ENCODE measurements at regions not wholly inside any gene's neighbourhood (a gene's known extent, or its start where the extent isn't known, plus 50 kb on each side); places are given as distances from the start of the nearest gene placed in this dataset.

GRCh38 chr6:143594647-143595046, 83.1 kb upstream of the PHACTR2 start:
- Histone ChIP-seq H3K4me1 (peaks cover 0 to 22% of the 10 kb centered on the region in 2 donors), H3K4me3 (no peak overlapping the region), H3K27ac (no peak overlapping the region), H3K36me3 (no peaks in the 10 kb centered on the region), H3K27me3 (no peaks in the 10 kb centered on the region), H3K9me3 (no peaks in the 10 kb centered on the region)
- no peak for DNase-seq (ENCODE audit: low spot score)
- TF ChIP-seq, protein P1, sequence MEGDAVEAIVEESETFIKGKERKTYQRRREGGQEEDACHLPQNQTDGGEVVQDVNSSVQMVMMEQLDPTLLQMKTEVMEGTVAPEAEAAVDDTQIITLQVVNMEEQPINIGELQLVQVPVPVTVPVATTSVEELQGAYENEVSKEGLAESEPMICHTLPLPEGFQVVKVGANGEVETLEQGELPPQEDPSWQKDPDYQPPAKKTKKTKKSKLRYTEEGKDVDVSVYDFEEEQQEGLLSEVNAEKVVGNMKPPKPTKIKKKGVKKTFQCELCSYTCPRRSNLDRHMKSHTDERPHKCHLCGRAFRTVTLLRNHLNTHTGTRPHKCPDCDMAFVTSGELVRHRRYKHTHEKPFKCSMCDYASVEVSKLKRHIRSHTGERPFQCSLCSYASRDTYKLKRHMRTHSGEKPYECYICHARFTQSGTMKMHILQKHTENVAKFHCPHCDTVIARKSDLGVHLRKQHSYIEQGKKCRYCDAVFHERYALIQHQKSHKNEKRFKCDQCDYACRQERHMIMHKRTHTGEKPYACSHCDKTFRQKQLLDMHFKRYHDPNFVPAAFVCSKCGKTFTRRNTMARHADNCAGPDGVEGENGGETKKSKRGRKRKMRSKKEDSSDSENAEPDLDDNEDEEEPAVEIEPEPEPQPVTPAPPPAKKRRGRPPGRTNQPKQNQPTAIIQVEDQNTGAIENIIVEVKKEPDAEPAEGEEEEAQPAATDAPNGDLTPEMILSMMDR (IDR thresholded peaks at IDR 0.05), result no peak

- no peaks in the 10 kb centered on the region for H3K36me3 ChIP-seq
- TF ChIP-seq, protein P1 (IDR thresholded peaks at IDR 0.05), result peak in 1 of 2 donors; percentile 31
Measured at GRCh38 chr6:143592335-143592734, 80.8 kb upstream of the FUCA2 start.

GRCh38 chr6:143591441-143591840, 79.9 kb upstream of the FUCA2 start:
- no peaks in the 10 kb centered on the region for H3K9me3 ChIP-seq
- no peaks in the 10 kb centered on the region for H3K27me3 ChIP-seq
- H3K4me3 ChIP-seq, result no peak overlapping the region
- TF ChIP-seq, protein P1 (IDR thresholded peaks at IDR 0.05), result no peak
- no peaks in the 10 kb centered on the region for H3K36me3 ChIP-seq
- H3K27ac ChIP-seq, result no peak overlapping the region
- no peak for DNase-seq (ENCODE audit: low spot score)
- peaks cover 0 to 7% of the 10 kb centered on the region in 2 donors for H3K4me1 ChIP-seq

More at GRCh38 chr6:143592335-143592734, 80.8 kb upstream of the FUCA2 start:
- Histone ChIP-seq H3K4me1 (peaks cover 0 to 15% of the 10 kb centered on the region in 2 donors), H3K4me3 (no peak overlapping the region), H3K27me3 (no peaks in the 10 kb centered on the region), H3K27ac (no peak overlapping the region), H3K9me3 (no peaks in the 10 kb centered on the region)
- no peak for DNase-seq (ENCODE audit: low spot score)

DNA sequence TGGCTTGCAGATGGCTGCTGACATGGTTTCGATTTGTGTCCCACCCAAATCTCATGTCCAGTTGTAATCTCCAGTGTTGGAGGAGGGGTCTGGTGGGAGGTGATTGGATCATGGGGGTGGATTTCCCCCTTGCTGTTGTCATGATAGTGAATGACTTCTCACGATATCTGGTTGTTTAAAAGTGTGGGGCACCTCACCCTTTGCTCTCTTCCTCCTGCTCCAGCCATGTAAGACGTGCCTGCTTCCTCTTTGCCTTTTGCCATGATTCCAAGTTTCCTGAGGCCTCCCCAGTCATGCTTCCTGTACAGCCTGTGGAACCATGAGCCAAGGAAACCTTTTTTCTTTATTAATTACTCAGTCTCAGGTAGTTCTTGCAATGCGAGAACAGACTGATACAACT, 77.6 kb upstream of the FUCA2 start:
- H3K4me3 ChIP-seq, result no peak overlapping the region
- no peak for DNase-seq (ENCODE audit: low spot score)
- no peaks in the 10 kb centered on the region for H3K36me3 ChIP-seq
- TF ChIP-seq, protein P1 (IDR thresholded peaks at IDR 0.05), result no peak
- H3K27me3 ChIP-seq, result no peaks in the 10 kb centered on the region
- no peaks in the 10 kb centered on the region for H3K9me3 ChIP-seq
- no peak overlapping the region for H3K27ac ChIP-seq
- H3K4me1 ChIP-seq, result no peaks in the 10 kb centered on the region

DNA sequence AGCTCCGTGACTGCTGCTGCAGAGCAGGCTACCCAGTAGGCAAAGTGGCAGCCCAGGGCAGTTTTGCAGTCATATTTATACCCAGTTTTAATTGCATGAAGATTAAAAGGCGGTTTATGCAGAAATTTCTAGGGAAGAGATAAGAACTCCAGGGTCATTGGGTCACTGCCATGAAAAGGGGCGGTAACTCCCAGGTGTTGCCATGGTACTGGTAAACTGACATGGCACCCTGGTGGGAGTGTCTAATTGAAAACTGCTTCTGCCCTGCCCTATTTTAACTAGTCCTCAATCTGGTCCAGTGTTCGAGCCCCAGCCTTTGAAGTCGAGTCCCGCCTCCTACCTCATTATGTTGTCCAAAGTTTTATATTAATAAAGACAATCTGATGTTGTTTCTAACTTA, 75.0 kb upstream of the FUCA2 start:
- no peaks in the 10 kb centered on the region for H3K4me1 ChIP-seq
- no peaks in the 10 kb centered on the region for H3K9me3 ChIP-seq
- no peak overlapping the region for H3K4me3 ChIP-seq
- TF ChIP-seq, protein P1 (IDR thresholded peaks at IDR 0.05), result no peak
- no peak for DNase-seq (ENCODE audit: low spot score)
- H3K27ac ChIP-seq, result no peak overlapping the region
- H3K36me3 ChIP-seq, result no peaks in the 10 kb centered on the region
- no peaks in the 10 kb centered on the region for H3K27me3 ChIP-seq

DNA sequence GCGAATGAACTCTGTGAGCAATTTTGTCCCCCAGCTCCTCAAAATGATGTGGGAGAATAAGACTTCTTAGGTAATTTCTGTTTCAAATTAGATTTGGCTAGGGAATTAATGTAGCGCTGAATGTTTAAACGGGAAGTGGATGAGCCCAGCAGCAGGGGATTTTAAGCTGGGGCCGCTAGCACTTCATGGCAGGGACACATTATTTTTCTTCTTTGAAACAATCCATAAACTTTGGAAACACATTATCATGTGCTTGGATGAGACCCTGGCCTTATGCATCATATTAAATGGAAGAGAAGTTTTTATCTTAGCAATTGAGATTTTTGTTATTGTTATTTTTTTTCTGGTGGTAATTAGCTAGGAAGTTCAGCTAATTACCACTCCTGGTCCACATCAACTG, 74.2 kb upstream of the FUCA2 start:
- TF ChIP-seq, protein P1 (IDR thresholded peaks at IDR 0.05), result no peak
- H3K4me3 ChIP-seq, result no peak overlapping the region

More for the DNA sequence above, 74.2 kb upstream of the FUCA2 start:
- Histone ChIP-seq H3K27me3 (no peaks in the 10 kb centered on the region), H3K4me1 (no peaks in the 10 kb centered on the region), H3K36me3 (no peaks in the 10 kb centered on the region), H3K9me3 (no peaks in the 10 kb centered on the region), H3K27ac (no peak overlapping the region)
- no peak for DNase-seq (ENCODE audit: low spot score)

All from right atrium auricular region (tissue), 2 donors.